HAP-1 (cell line): ENCODE measurements at regions not wholly inside any gene's neighbourhood (a gene's known extent, or its start where the extent isn't known, plus 50 kb on each side); places are given as distances from the start of the nearest gene placed in this dataset.

Source experiments
- DNase-seq, 2 experiments: peaks; one replicate each; pipeline ENCODE4 v3.0.0-alpha.2; 2016 to 2020; ENCODE audit warnings: low spot score in 2 of 2
- H3K27me3 ChIP-seq: fragments of 250-450 bp; sonication (Bioruptor Pico); 2 replicates; pipeline ENCODE4 v1.5.1; 2020; ENCODE audit warnings: low read depth, mild to moderate bottlenecking, moderate library complexity
- H3K36me3 ChIP-seq: fragments of 250-450 bp; sonication (Bioruptor Pico); replicated peaks from 2 replicates; pipeline ENCODE4 v1.5.1; 2020; ENCODE audit warnings: mild to moderate bottlenecking
- H3K4me1 ChIP-seq: fragments of 250-450 bp; sonication (Bioruptor Pico); 2 replicates; pipeline ENCODE4 v1.5.1; 2020; ENCODE audit warnings: mild to moderate bottlenecking
- H3K4me3 ChIP-seq: fragments of 250-450 bp; sonication (Bioruptor Pico); 2 replicates; pipeline ENCODE4 v1.5.1; 2020; ENCODE audit warnings: mild to moderate bottlenecking, moderate library complexity
- H3K9me3 ChIP-seq: fragments of 250-450 bp; sonication (Bioruptor Pico); 2 replicates; pipeline ENCODE4 v1.5.1; 2020; ENCODE audit warnings: mild to moderate bottlenecking, moderate library complexity
- in situ Hi-C: fragments of 300-500 bp; cut with MboI; formaldehyde crosslinking; loops from 3 replicates; pipeline ENCODE4 v1.14.3; 2020; ENCODE audit warnings: low sequenced_read_pairs, inconsistent platforms, mixed read lengths

GRCh38 chr2:191611614-191612013, 66.3 kb upstream of the NABP1 start:
- in situ Hi-C loops: no loop called here
- Histone ChIP-seq H3K4me1 (no peaks in the 10 kb centered on the region), H3K4me3 (no peak overlapping the region), H3K36me3 (no peaks in the 10 kb centered on the region), H3K9me3 (no peaks in the 10 kb centered on the region), H3K27me3 (no peaks in the 10 kb centered on the region)
- no peak for DNase-seq

GRCh38 chr2:191612496-191612895, 65.4 kb upstream of the NABP1 start:
- in situ Hi-C loops: no loop called here
- no peaks in the 10 kb centered on the region for H3K4me1 ChIP-seq
- no peaks in the 10 kb centered on the region for H3K36me3 ChIP-seq
- DNase-seq: no peak
- no peak overlapping the region for H3K4me3 ChIP-seq
- H3K9me3 ChIP-seq: no peaks in the 10 kb centered on the region
- no peaks in the 10 kb centered on the region for H3K27me3 ChIP-seq

DNA sequence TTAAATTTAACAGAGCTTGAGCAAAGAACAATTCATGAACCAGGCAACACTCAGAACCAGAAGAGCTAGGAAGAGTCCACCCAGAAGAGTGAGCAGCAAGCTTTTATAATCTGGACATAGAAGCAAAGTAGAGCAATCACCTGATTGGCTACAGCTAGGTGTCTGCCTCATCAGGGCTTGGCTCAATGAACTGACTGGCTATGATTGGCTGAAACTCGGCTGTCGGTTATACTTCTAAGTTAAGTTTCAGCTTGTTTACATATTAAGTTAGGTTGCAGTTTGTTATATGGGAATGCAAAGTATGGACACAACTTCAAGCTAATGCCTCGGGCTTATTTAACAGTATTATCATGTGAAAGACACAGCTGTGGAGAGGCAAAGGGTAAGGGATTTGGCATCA, 63.2 kb upstream of the NABP1 start:
- H3K36me3 ChIP-seq: no peaks in the 10 kb centered on the region

GRCh38 chr2:191615596-191615995, 62.3 kb upstream of the NABP1 start:
- no peaks in the 10 kb centered on the region for H3K9me3 ChIP-seq
- H3K4me3 ChIP-seq: no peak overlapping the region
- no peaks in the 10 kb centered on the region for H3K27me3 ChIP-seq
- no peak for DNase-seq
- in situ Hi-C loops: no loop called here
- no peaks in the 10 kb centered on the region for H3K4me1 ChIP-seq
- H3K36me3 ChIP-seq: no peaks in the 10 kb centered on the region

More for the DNA sequence above, 63.2 kb upstream of the NABP1 start:
- in situ Hi-C loops: no loop called here
- H3K27me3 ChIP-seq: no peaks in the 10 kb centered on the region
- H3K4me1 ChIP-seq: no peaks in the 10 kb centered on the region
- no peak overlapping the region for H3K4me3 ChIP-seq
- no peak for DNase-seq
- no peaks in the 10 kb centered on the region for H3K9me3 ChIP-seq

- no peaks in the 10 kb centered on the region for H3K36me3 ChIP-seq
- no peaks in the 10 kb centered on the region for H3K4me1 ChIP-seq
- H3K27me3 ChIP-seq: no peaks in the 10 kb centered on the region
- no peak for DNase-seq
- H3K4me3 ChIP-seq: no peak overlapping the region
- H3K9me3 ChIP-seq: no peaks in the 10 kb centered on the region
- in situ Hi-C loops: no loop called here
Measured at GRCh38 chr2:191617575-191617974, 60.4 kb upstream of the NABP1 start.

GRCh38 chr2:191618046-191618780, 59.7 kb upstream of the NABP1 start:
- no peak for DNase-seq
- Histone ChIP-seq H3K27me3 (no peaks in the 10 kb centered on the region), H3K36me3 (no peaks in the 10 kb centered on the region), H3K4me3 (no peak overlapping the region), H3K4me1 (no peaks in the 10 kb centered on the region), H3K9me3 (no peaks in the 10 kb centered on the region)
- in situ Hi-C loops: no loop called here

GRCh38 chr2:191618786-191619185, 59.1 kb upstream of the NABP1 start:
- H3K27me3 ChIP-seq: no peaks in the 10 kb centered on the region
- no peak for DNase-seq
- no peaks in the 10 kb centered on the region for H3K36me3 ChIP-seq
- in situ Hi-C loops: no loop called here
- H3K9me3 ChIP-seq: no peaks in the 10 kb centered on the region
- H3K4me3 ChIP-seq: no peak overlapping the region
- no peaks in the 10 kb centered on the region for H3K4me1 ChIP-seq

- H3K4me1 ChIP-seq: no peaks in the 10 kb centered on the region
- H3K36me3 ChIP-seq: no peaks in the 10 kb centered on the region
- in situ Hi-C loops: no loop called here
- H3K4me3 ChIP-seq: no peak overlapping the region
- no peaks in the 10 kb centered on the region for H3K27me3 ChIP-seq
- no peaks in the 10 kb centered on the region for H3K9me3 ChIP-seq
- DNase-seq: no peak
Measured at GRCh38 chr2:191620144-191620543, 57.8 kb upstream of the NABP1 start.

DNA sequence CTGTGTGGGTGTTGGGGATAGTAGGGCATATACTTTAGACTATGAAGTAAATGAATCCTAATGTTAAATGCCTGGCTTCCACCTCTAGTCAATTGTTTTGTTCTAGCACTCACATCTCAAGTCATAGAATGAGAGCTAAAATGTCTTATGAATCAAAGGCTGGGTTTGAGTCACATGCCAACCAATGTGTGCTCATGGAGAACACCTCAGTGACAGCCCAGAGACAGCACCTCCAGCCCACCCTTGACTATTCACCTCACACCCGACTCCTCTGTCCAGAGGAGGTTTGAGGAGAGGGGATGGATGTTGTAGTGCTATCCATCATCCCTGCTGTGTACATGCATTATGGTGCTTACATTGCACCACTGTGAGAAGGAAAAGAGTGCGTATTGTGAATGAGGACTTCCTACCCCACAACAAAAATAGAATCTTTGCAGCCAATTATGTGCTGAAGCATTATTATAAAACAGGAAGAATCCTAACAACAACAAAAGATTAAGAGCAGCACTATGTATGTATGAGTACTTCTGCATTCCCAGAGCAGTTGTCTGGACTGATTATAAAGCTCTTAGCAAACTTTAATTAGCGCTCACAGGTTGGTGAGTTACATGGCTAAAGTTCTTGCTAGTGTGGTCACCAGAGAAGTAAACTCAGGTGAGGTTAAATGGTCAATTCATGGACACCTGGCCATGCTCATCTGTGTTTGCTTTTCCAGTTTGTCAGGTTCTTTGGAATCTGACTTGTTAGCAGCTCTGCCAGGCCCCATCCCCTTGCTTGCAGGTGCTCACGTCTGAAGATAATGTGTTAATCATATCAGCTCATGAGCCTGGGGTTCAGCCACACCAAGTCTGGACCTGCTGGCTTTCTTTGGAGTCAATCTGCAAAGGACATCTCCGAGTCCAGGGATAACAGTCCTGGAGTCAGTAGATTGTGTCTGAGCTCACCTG, 55.3 kb upstream of the NABP1 start:
- no peaks in the 10 kb centered on the region for H3K4me1 ChIP-seq
- no peaks in the 10 kb centered on the region for H3K27me3 ChIP-seq
- H3K9me3 ChIP-seq: no peaks in the 10 kb centered on the region
- H3K4me3 ChIP-seq: no peak overlapping the region
- in situ Hi-C loops: no loop called here
- no peak for DNase-seq
- H3K36me3 ChIP-seq: no peaks in the 10 kb centered on the region

- in situ Hi-C loops: no loop called here
- H3K36me3 ChIP-seq: no peaks in the 10 kb centered on the region
- H3K4me1 ChIP-seq: no peaks in the 10 kb centered on the region
- no peaks in the 10 kb centered on the region for H3K9me3 ChIP-seq
- peaks cover 5% of the 10 kb centered on the region; the same call in 1 of the 2 replicates for H3K27me3 ChIP-seq
- no peak overlapping the region for H3K4me3 ChIP-seq
- DNase-seq: no peak
Measured at GRCh38 chr2:191625016-191625415, 52.9 kb upstream of the NABP1 start.

GRCh38 chr2:191625446-191625845, 52.5 kb upstream of the NABP1 start:
- no peak for DNase-seq
- in situ Hi-C loops: no loop called here
- Histone ChIP-seq H3K27me3 (peaks cover 5% of the 10 kb centered on the region; the same call in 1 of the 2 replicates), H3K36me3 (no peaks in the 10 kb centered on the region), H3K4me1 (no peaks in the 10 kb centered on the region), H3K9me3 (no peaks in the 10 kb centered on the region), H3K4me3 (no peak overlapping the region)

DNA sequence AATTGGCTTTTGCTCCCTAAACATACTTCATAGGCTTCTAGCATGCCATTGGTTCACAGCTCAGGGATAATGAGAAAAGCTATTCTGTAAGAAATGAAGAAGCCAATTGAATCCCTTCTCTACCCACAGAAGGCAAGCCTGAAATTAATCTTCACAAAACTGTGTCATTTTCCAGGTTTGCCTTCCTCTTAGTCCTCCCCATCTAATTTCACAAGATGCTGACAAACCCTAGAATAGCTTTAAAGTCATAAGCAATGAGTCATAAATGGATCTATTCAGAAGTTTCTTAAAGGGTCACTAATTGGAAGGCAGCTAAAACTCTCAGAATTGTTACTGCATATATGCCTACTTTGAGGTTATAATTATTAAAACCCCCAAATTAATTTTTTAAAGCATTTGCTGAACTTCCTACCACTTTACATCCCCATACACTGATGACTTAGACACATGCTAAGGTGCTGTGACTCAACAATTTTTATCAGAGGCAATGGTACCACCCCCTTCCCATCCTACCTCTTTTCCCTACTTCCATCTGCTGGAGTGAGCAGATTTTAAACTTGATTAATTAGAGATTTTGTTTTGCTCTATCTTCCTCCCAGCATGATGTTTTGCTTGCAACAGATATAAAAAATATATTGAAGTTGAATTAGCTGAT, 51.3 kb upstream of the NABP1 start:
- Histone ChIP-seq H3K4me1 (no peaks in the 10 kb centered on the region), H3K36me3 (no peaks in the 10 kb centered on the region), H3K27me3 (peaks cover 5% of the 10 kb centered on the region; the same call in 1 of the 2 replicates), H3K4me3 (no peak overlapping the region), H3K9me3 (no peaks in the 10 kb centered on the region)
- DNase-seq: no peak
- in situ Hi-C loops: no loop called here

DNA sequence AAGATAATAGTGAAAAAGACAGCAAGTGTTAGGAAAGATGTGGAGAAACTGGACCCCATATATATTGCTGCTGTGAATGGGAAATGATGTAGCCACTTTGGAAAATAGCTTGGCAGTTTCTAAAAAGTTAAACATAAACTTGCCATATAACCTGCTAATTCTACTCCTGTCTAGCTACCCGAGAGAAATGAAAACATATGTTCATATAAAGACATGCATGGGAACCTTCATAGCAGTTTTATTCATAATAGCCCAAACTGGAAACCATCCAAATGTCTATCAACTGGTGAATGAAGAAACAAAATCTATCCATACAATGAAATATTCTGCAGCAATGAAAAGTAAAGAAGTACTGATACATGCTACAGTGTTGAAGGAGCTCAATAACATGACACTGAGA, 50.4 kb upstream of the NABP1 start:
- Histone ChIP-seq H3K27me3 (peaks cover 5% of the 10 kb centered on the region; the same call in 1 of the 2 replicates), H3K9me3 (no peaks in the 10 kb centered on the region), H3K36me3 (no peaks in the 10 kb centered on the region), H3K4me1 (no peaks in the 10 kb centered on the region; the same call in 1 of the 2 replicates), H3K4me3 (no peak overlapping the region)
- DNase-seq: no peak
- in situ Hi-C loops: no loop called here
